ENCODE measurements at regions not wholly inside any gene's neighbourhood (a gene's known extent, or its start where the extent isn't known, plus 50 kb on each side); places are given as distances from the start of the nearest gene placed in this dataset.
A peak's percentile ranks its signal among the peaks of the same experiment; 100 is the strongest.

DNA sequence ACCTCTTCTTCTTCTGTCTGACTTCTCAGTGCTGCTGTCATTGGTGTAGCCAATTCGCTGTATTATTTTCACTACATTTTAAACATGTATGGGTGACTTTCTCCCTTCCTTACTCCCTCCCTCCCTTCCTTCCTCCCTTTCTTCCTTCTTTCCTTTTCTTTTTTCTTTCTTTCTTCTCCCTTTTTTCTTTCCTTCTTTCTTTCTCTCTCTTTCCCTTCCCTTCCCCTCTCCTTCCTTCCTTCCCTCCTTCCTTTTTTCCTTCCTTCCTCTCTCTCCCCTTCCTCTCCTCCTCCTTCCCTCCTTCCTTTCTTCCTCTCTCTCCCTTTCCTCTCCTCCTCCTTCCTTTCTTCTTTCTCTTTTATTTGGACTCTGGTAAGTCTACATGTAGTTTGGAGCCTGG, 240.8 kb downstream of the GATA3 start:
- Mint-ChIP-seq H3K4me1 (peaks cover 8 to 23% (median 12%) of the 10 kb centered on the region in 4 donors), H3K9me3 (no peaks in the 10 kb centered on the region), H3K27me3 (peaks cover 9% of the 10 kb centered on the region), H3K27ac (peak overlapping the region in 1 of 3 donors; percentile 90), H3K4me3 (peak overlapping the region in 1 of 4 donors; percentile 54), H3K36me3 (no peaks in the 10 kb centered on the region)
- ATAC-seq (ENCODE audit: low read depth in 2 of 2) (no peak), DNase-seq (no peak)
- Histone ChIP-seq H3K9me3 (ENCODE audit: control insufficient read depth in 2 of 2, low read length in 2 of 2) (no peaks in the 10 kb centered on the region), H3K4me3 (ENCODE audit: low read depth, low read length) (peak overlapping the region; percentile 49), H3K27me3 (ENCODE audit: control insufficient read depth, insufficient read depth, low read length) (no peaks in the 10 kb centered on the region), H3K36me3 (ENCODE audit: control insufficient read depth, insufficient read depth, low read length) (no peaks in the 10 kb centered on the region), H3K27ac (ENCODE audit: insufficient read depth, low read length, poor library complexity, severe bottlenecking) (no peak overlapping the region), H3K4me1 (ENCODE audit: control insufficient read depth, insufficient read depth, low read length, poor library complexity, severe bottlenecking) (peaks cover 5% of the 10 kb centered on the region)

DNA sequence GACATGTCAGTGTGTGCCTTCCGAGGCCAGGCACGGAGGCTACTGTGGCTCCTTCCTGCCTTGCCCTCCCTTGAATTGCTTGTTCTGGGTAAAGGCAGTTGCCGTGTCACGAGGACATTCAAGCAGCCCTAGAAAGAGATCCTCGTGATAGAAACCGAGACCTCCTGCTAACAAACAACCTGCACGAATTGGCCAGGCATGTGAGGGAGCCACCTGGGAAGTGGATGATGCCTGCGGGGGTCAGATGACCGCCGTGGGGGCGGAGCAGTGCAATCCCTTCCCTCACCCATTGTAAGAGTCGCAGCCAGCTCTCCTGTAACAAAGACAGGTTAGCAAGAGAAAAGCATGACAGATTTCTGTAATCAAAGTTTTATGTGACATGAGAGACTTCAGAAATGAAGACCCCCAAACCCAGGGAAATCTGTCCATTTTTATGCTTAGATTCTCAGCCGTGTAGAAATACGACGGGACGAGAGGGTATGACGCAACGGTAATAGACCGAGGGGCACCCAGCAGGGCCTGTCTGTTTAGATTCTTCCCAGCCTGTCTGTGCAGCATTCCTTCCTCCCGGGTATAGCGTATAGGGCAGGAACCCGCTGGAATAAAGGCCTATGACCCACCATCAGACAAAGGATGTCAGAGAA, 241.7 kb downstream of the GATA3 start:
- Mint-ChIP-seq H3K4me3 (no peak overlapping the region), H3K4me1 (peaks cover 8 to 23% (median 12%) of the 10 kb centered on the region in 4 donors), H3K9me3 (no peaks in the 10 kb centered on the region), H3K27me3 (peaks cover 9% of the 10 kb centered on the region), H3K27ac (no peak overlapping the region), H3K36me3 (no peaks in the 10 kb centered on the region)
- DNase-seq (no peak), ATAC-seq (ENCODE audit: low read depth in 2 of 2) (no peak)
- peaks cover 5% of the 10 kb centered on the region for H3K4me1 ChIP-seq (ENCODE audit: control insufficient read depth, insufficient read depth, low read length, poor library complexity, severe bottlenecking)
- no peaks in the 10 kb centered on the region for H3K36me3 ChIP-seq (ENCODE audit: control insufficient read depth, insufficient read depth, low read length)
- H3K4me3 ChIP-seq (ENCODE audit: low read depth, low read length), result no peak overlapping the region
- no peak overlapping the region for H3K27ac ChIP-seq (ENCODE audit: insufficient read depth, low read length, poor library complexity, severe bottlenecking)
- H3K27me3 ChIP-seq (ENCODE audit: control insufficient read depth, insufficient read depth, low read length), result no peaks in the 10 kb centered on the region
- no peaks in the 10 kb centered on the region for H3K9me3 ChIP-seq (ENCODE audit: control insufficient read depth in 2 of 2, low read length in 2 of 2)

DNA sequence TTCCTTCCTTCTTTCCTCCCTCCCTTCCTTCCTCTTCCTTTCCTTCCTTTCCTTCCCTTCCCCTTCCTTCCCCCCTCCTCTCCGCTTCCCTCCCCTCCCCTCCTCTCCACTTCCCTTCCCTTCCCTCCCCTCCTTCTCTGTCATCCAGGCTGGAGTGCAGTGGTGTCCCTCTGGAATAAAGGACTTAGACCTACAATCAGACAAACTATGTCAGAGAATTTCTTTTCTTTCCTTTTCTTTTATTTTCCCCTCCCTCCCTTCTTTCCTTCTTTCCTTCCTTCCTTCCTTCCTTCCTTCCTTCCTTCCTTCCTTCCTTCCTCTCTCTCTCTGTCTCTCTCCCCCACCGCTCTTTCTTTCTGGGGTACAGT, 242.2 kb downstream of the GATA3 start:
- H3K27ac Mint-ChIP-seq, result peak overlapping the region in 1 of 3 donors; percentile 42
- no peaks in the 10 kb centered on the region for H3K27me3 ChIP-seq (ENCODE audit: control insufficient read depth, insufficient read depth, low read length)

DNA sequence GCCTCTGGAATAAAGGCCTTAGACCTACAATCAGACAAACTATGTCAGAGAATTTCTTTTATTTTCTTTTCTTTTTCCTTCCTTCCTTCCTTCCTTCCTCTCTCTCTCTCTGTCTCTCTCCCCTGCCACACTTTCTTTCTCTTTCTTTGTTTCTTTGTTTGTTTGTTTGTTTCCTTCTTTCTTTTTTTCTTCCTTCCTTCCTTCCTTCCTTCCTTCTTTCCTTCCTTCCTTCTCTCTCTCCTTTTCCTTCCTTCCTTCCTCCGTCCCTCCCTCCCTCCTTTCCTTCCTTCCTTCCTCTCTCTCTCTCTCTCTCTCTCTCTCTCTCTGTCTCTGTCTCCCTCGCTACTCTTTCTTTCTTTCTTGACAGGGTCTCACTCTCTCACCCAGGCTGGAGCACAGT, 242.6 kb downstream of the GATA3 start:
- no peaks in the 10 kb centered on the region for H3K9me3 Mint-ChIP-seq
- Histone ChIP-seq H3K27ac (ENCODE audit: insufficient read depth, low read length, poor library complexity, severe bottlenecking) (no peak overlapping the region), H3K4me1 (ENCODE audit: control insufficient read depth, insufficient read depth, low read length, poor library complexity, severe bottlenecking) (peaks cover 5% of the 10 kb centered on the region), H3K4me3 (ENCODE audit: low read depth, low read length) (no peak overlapping the region), H3K9me3 (ENCODE audit: control insufficient read depth in 2 of 2, low read length in 2 of 2) (no peaks in the 10 kb centered on the region), H3K36me3 (ENCODE audit: control insufficient read depth, insufficient read depth, low read length) (no peaks in the 10 kb centered on the region), H3K27me3 (ENCODE audit: control insufficient read depth, insufficient read depth, low read length) (no peaks in the 10 kb centered on the region)
- no peak for ATAC-seq (ENCODE audit: low read depth in 2 of 2)
- no peak for DNase-seq
- H3K27me3 Mint-ChIP-seq, result peaks cover 9% of the 10 kb centered on the region
- H3K4me3 Mint-ChIP-seq, result no peak overlapping the region
- H3K4me1 Mint-ChIP-seq, result peaks cover 8 to 23% (median 12%) of the 10 kb centered on the region in 4 donors
- no peaks in the 10 kb centered on the region for H3K36me3 Mint-ChIP-seq
- H3K27ac Mint-ChIP-seq, result peak overlapping the region in 1 of 3 donors; percentile 42

More for the DNA sequence above, 242.2 kb downstream of the GATA3 start:
- DNase-seq, result no peak
- H3K36me3 Mint-ChIP-seq, result no peaks in the 10 kb centered on the region
- no peaks in the 10 kb centered on the region for H3K9me3 Mint-ChIP-seq
- Histone ChIP-seq H3K4me1 (ENCODE audit: control insufficient read depth, insufficient read depth, low read length, poor library complexity, severe bottlenecking) (peaks cover 5% of the 10 kb centered on the region), H3K27ac (ENCODE audit: insufficient read depth, low read length, poor library complexity, severe bottlenecking) (no peak overlapping the region), H3K9me3 (ENCODE audit: control insufficient read depth in 2 of 2, low read length in 2 of 2) (no peaks in the 10 kb centered on the region), H3K4me3 (ENCODE audit: low read depth, low read length) (no peak overlapping the region), H3K36me3 (ENCODE audit: control insufficient read depth, insufficient read depth, low read length) (no peaks in the 10 kb centered on the region)
- H3K4me1 Mint-ChIP-seq, result peaks cover 8 to 23% (median 12%) of the 10 kb centered on the region in 4 donors
- ATAC-seq (ENCODE audit: low read depth in 2 of 2), result no peak
- peaks cover 9% of the 10 kb centered on the region for H3K27me3 Mint-ChIP-seq
- no peak overlapping the region for H3K4me3 Mint-ChIP-seq

DNA sequence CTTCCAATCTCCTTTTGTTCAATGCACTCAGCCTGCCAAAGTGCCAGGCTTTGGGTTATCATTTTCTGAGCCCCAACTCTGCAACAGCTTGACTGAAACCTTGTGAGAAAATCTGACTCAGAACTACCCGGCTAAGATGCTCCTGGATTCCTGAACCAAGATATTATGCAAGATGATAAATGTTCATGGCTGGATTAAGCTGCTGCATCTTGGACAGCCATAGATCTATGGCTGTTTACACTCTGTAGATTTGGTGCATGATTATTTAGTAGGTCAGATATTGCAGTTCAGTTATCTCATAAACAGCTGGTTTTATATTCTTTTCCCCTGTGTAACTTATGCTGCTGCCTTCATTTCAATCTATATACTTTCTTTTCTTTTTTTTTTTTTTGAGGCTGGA, 243.5 kb downstream of the GATA3 start:
- Mint-ChIP-seq H3K4me1 (peaks cover 8 to 23% (median 13%) of the 10 kb centered on the region in 4 donors), H3K4me3 (no peak overlapping the region), H3K27me3 (peaks cover 9% of the 10 kb centered on the region), H3K36me3 (no peaks in the 10 kb centered on the region), H3K27ac (no peak overlapping the region), H3K9me3 (no peaks in the 10 kb centered on the region)
- H3K4me1 ChIP-seq (ENCODE audit: control insufficient read depth, insufficient read depth, low read length, poor library complexity, severe bottlenecking), result peaks cover 5% of the 10 kb centered on the region
- H3K4me3 ChIP-seq (ENCODE audit: low read depth, low read length), result no peak overlapping the region
- H3K27ac ChIP-seq (ENCODE audit: insufficient read depth, low read length, poor library complexity, severe bottlenecking), result no peak overlapping the region
- no peak for DNase-seq
- no peak for ATAC-seq (ENCODE audit: low read depth in 2 of 2)
- no peaks in the 10 kb centered on the region for H3K9me3 ChIP-seq (ENCODE audit: control insufficient read depth in 2 of 2, low read length in 2 of 2)
- no peaks in the 10 kb centered on the region for H3K36me3 ChIP-seq (ENCODE audit: control insufficient read depth, insufficient read depth, low read length)
- no peaks in the 10 kb centered on the region for H3K27me3 ChIP-seq (ENCODE audit: control insufficient read depth, insufficient read depth, low read length)

DNA sequence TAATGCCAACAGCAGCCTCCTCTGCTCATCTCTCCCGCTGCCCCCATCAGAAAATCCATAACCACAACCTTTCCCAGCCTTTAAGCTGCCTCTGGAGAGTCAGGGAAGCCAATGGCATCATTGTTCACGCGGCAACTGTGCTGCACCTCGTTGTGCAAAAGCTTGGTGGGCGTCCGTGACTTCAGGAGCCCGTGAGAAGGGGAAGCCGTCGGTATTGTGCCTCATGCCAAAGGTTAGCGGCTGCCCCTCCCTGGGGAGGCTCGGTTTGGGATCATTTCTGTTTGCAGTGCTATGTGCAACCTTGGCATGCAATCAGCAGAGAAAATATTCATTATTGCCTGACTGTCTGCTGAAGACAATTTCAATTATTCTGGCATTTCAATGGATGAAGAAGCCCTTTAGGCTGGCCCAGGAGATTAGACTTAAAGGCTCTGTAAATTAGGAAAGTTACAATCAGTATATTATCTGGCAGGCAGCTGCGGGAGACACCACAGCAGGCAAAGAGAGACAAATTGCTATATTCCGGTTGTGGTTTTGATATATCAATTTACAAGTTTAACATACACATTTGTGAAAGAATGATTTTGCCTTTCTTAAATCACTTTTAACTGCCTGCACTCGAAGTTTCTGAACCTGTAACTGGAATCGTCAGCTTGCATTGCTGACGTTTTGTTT, 244.5 kb downstream of the GATA3 start:
- H3K9me3 Mint-ChIP-seq, result no peaks in the 10 kb centered on the region
- DNase-seq (no peak), ATAC-seq (ENCODE audit: low read depth in 2 of 2) (no peak)
- peak overlapping the region in 1 of 4 donors; percentile 53 for H3K4me3 Mint-ChIP-seq
- H3K36me3 Mint-ChIP-seq, result no peaks in the 10 kb centered on the region
- peaks cover 5% of the 10 kb centered on the region for H3K4me1 ChIP-seq (ENCODE audit: control insufficient read depth, insufficient read depth, low read length, poor library complexity, severe bottlenecking)
- peaks cover 7 to 23% (median 14%) of the 10 kb centered on the region in 4 donors for H3K4me1 Mint-ChIP-seq
- no peaks in the 10 kb centered on the region for H3K27me3 ChIP-seq (ENCODE audit: control insufficient read depth, insufficient read depth, low read length)
- H3K9me3 ChIP-seq (ENCODE audit: control insufficient read depth in 2 of 2, low read length in 2 of 2), result no peaks in the 10 kb centered on the region
- H3K4me3 ChIP-seq (ENCODE audit: low read depth, low read length), result no peak overlapping the region
- no peaks in the 10 kb centered on the region for H3K36me3 ChIP-seq (ENCODE audit: control insufficient read depth, insufficient read depth, low read length)
- peaks cover 9% of the 10 kb centered on the region for H3K27me3 Mint-ChIP-seq
- H3K27ac Mint-ChIP-seq, result peak overlapping the region in 1 of 3 donors; percentile 38
- H3K27ac ChIP-seq (ENCODE audit: insufficient read depth, low read length, poor library complexity, severe bottlenecking), result no peak overlapping the region

DNA sequence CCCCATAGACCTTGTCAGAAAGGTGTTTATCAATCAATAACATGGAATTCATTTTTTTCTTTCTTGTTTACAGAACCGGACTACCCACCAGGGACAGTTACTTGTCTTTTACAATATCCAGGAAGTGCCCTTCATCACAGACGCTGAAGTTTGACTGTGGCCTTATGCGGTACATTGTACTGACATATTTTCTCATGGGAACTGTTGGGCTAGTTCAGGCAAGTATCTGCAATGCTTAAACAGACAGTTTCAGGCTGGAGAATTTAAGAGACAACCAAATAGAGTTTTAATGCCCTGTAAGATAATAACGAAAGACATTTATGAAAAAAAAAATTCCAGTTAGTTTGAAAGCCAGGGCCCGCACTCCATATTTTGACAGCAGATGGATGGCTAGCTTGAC, 246.4 kb downstream of the GATA3 start:
- H3K27ac Mint-ChIP-seq, result no peak overlapping the region
- ATAC-seq (ENCODE audit: low read depth in 2 of 2), result no peak
- H3K27me3 Mint-ChIP-seq, result peaks cover 4% of the 10 kb centered on the region
- no peak for DNase-seq
- peaks cover 0 to 11% (median 4%) of the 10 kb centered on the region in 4 donors for H3K4me1 Mint-ChIP-seq
- Histone ChIP-seq H3K9me3 (ENCODE audit: control insufficient read depth in 2 of 2, low read length in 2 of 2) (no peaks in the 10 kb centered on the region), H3K27ac (ENCODE audit: insufficient read depth, low read length, poor library complexity, severe bottlenecking) (no peak overlapping the region), H3K4me1 (ENCODE audit: control insufficient read depth, insufficient read depth, low read length, poor library complexity, severe bottlenecking) (no peaks in the 10 kb centered on the region), H3K27me3 (ENCODE audit: control insufficient read depth, insufficient read depth, low read length) (no peaks in the 10 kb centered on the region), H3K4me3 (ENCODE audit: low read depth, low read length) (no peak overlapping the region), H3K36me3 (ENCODE audit: control insufficient read depth, insufficient read depth, low read length) (no peaks in the 10 kb centered on the region)
- H3K4me3 Mint-ChIP-seq, result no peak overlapping the region
- no peaks in the 10 kb centered on the region for H3K9me3 Mint-ChIP-seq
- no peaks in the 10 kb centered on the region for H3K36me3 Mint-ChIP-seq

DNA sequence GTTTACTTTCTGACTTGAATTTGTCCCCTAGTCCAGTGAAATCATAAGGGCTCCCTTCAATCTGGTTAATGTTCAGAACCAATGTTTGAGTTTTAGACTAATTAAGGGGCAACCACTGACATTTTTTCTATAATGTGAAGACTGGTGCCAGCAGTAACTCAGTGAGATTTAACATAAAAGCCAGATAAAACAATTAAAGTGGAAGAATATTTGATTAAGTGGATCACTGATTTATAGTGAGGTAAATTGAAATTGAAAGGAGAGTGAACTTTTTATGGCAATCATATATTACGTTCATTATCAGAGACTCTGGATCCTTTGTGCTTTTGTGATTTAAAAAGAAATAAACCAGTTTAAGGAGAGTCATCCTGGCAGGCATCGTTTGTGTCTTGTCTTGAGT, 246.8 kb downstream of the GATA3 start:
- no peak overlapping the region for H3K27ac Mint-ChIP-seq
- Histone ChIP-seq H3K4me1 (ENCODE audit: control insufficient read depth, insufficient read depth, low read length, poor library complexity, severe bottlenecking) (no peaks in the 10 kb centered on the region), H3K36me3 (ENCODE audit: control insufficient read depth, insufficient read depth, low read length) (no peaks in the 10 kb centered on the region), H3K9me3 (ENCODE audit: control insufficient read depth in 2 of 2, low read length in 2 of 2) (no peaks in the 10 kb centered on the region), H3K27ac (ENCODE audit: insufficient read depth, low read length, poor library complexity, severe bottlenecking) (no peak overlapping the region), H3K4me3 (ENCODE audit: low read depth, low read length) (no peak overlapping the region), H3K27me3 (ENCODE audit: control insufficient read depth, insufficient read depth, low read length) (no peaks in the 10 kb centered on the region)
- H3K27me3 Mint-ChIP-seq, result peaks cover 4% of the 10 kb centered on the region
- no peak for ATAC-seq (ENCODE audit: low read depth in 2 of 2)
- no peak for DNase-seq
- H3K4me1 Mint-ChIP-seq, result peaks cover 0 to 8% (median 3%) of the 10 kb centered on the region in 4 donors
- H3K4me3 Mint-ChIP-seq, result no peak overlapping the region
- no peaks in the 10 kb centered on the region for H3K9me3 Mint-ChIP-seq
- H3K36me3 Mint-ChIP-seq, result no peaks in the 10 kb centered on the region
